ENCODE measurements at regions not wholly inside any gene's neighbourhood (a gene's known extent, or its start where the extent isn't known, plus 50 kb on each side); places are given as distances from the start of the nearest gene placed in this dataset.
"Not testable (repeated sequence)": the region's sequence is repeated elsewhere in the genome, so short reads cannot be mapped to it uniquely, and the experiment has no call there.

DNA sequence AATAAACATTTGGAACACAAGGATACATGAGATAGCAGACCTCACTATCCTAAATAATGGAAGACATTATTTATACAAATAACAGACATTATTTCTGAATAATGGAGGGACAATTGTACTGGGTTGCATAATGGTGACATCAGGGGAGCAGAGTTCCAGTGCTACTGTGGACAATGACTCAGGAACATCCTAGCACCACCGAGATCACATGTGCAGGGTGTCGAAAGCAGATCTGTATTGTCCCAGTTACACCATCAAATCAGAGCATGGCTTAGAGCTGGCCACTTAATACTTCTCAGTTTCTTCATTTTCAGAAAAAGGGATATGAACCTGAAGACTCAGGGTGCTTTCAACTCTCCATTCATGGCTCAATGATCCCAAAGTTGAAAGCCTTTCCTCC lies 249.1 kb upstream of the RBMS1 start:
- FAIRE-seq (no peak), DNase-seq (no peak)
- H3K4me3 ChIP-seq (ENCODE audit: low read depth in 1 of 3, low read length in 3 of 3): no peak overlapping the region
- 85 to 94% (median 93%) methylated on average over 2 of the region's 2 CpGs for WGBS, 3 donors
- H3K27ac ChIP-seq (ENCODE audit: low read depth in 1 of 3, low read length in 2 of 3): no peak overlapping the region
- no peaks in the 10 kb centered on the region for H3K4me1 ChIP-seq (ENCODE audit: control insufficient read depth in 3 of 3, insufficient read depth in 2 of 3, low read depth in 1 of 3, low read length in 2 of 3)
- H3K9me3 ChIP-seq (ENCODE audit: control insufficient read depth in 2 of 2, insufficient read depth in 1 of 2, low read depth in 1 of 2, low read length in 1 of 2): no peaks in the 10 kb centered on the region
- no peaks in the 10 kb centered on the region for H3K27me3 ChIP-seq (ENCODE audit: control insufficient read depth in 3 of 3, insufficient read depth in 3 of 3, low read length in 3 of 3)
- H3K36me3 ChIP-seq (ENCODE audit: control insufficient read depth in 3 of 3, insufficient read depth in 2 of 3, low read depth in 1 of 3, low read length in 3 of 3): no peaks in the 10 kb centered on the region

GRCh38 chr2:160747501-160748170 lies 254.0 kb upstream of the RBMS1 start:
- WGBS, 3 donors: 57 to 67% (median 66%) methylated on average over 4 of the region's 4 CpGs
- no peak for FAIRE-seq

GRCh38 chr2:160751021-160751420 lies 257.4 kb upstream of the RBMS1 start:
- no peaks in the 10 kb centered on the region for H3K4me1 ChIP-seq (ENCODE audit: control insufficient read depth in 3 of 3, insufficient read depth in 2 of 3, low read depth in 1 of 3, low read length in 2 of 3)
- no peaks in the 10 kb centered on the region for H3K27me3 ChIP-seq (ENCODE audit: control insufficient read depth in 3 of 3, insufficient read depth in 3 of 3, low read length in 3 of 3)
- H3K36me3 ChIP-seq (ENCODE audit: control insufficient read depth in 3 of 3, insufficient read depth in 2 of 3, low read depth in 1 of 3, low read length in 3 of 3): no peaks in the 10 kb centered on the region
- H3K9me3 ChIP-seq (ENCODE audit: control insufficient read depth in 2 of 2, insufficient read depth in 1 of 2, low read depth in 1 of 2, low read length in 1 of 2): no peaks in the 10 kb centered on the region
- FAIRE-seq (no peak), DNase-seq (no peak)
- 81 to 90% (median 82%) methylated on average over 2 of the region's 2 CpGs for WGBS, 3 donors
- no peak overlapping the region for H3K4me3 ChIP-seq (ENCODE audit: low read depth in 1 of 3, low read length in 3 of 3)
- no peak overlapping the region for H3K27ac ChIP-seq (ENCODE audit: low read depth in 1 of 3, low read length in 2 of 3)

More at GRCh38 chr2:160747501-160748170, 254.0 kb upstream of the RBMS1 start:
- no peaks in the 10 kb centered on the region for H3K36me3 ChIP-seq (ENCODE audit: control insufficient read depth in 3 of 3, insufficient read depth in 2 of 3, low read depth in 1 of 3, low read length in 3 of 3)
- DNase-seq: no peak
- no peak overlapping the region for H3K27ac ChIP-seq (ENCODE audit: low read depth in 1 of 3, low read length in 2 of 3)
- H3K4me3 ChIP-seq (ENCODE audit: low read depth in 1 of 3, low read length in 3 of 3): no peak overlapping the region
- no peaks in the 10 kb centered on the region for H3K9me3 ChIP-seq (ENCODE audit: control insufficient read depth in 2 of 2, insufficient read depth in 1 of 2, low read depth in 1 of 2, low read length in 1 of 2)
- H3K27me3 ChIP-seq (ENCODE audit: control insufficient read depth in 3 of 3, insufficient read depth in 3 of 3, low read length in 3 of 3): no peaks in the 10 kb centered on the region
- no peaks in the 10 kb centered on the region for H3K4me1 ChIP-seq (ENCODE audit: control insufficient read depth in 3 of 3, insufficient read depth in 2 of 3, low read depth in 1 of 3, low read length in 2 of 3)

GRCh38 chr2:160752475-160753330 lies 259.1 kb upstream of the RBMS1 start:
- WGBS, 3 donors: 53 to 75% (median 62%) methylated on average over 3 of the region's 3 CpGs
- FAIRE-seq: no peak

DNA sequence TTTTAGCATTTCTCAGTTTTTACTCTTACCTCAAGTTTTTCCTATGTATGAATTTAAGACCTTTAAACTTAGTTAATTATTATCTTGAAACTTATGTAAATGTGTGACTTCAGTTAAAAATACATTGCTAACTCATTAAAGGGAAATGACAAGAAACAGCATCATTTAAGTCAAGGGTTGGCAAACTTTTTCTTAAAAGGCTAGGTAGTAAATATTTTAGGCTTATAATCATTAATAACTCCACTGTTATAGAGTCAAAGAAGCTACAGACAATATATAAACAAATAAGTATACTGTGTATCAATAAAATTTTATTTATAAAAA lies 259.7 kb upstream of the RBMS1 start:
- Histone ChIP-seq H3K27me3 (ENCODE audit: control insufficient read depth in 3 of 3, insufficient read depth in 3 of 3, low read length in 3 of 3) (no peaks in the 10 kb centered on the region), H3K4me3 (ENCODE audit: low read depth in 1 of 3, low read length in 3 of 3) (no peak overlapping the region), H3K4me1 (ENCODE audit: control insufficient read depth in 3 of 3, insufficient read depth in 2 of 3, low read depth in 1 of 3, low read length in 2 of 3) (no peaks in the 10 kb centered on the region), H3K27ac (ENCODE audit: low read depth in 1 of 3, low read length in 2 of 3) (no peak overlapping the region), H3K36me3 (ENCODE audit: control insufficient read depth in 3 of 3, insufficient read depth in 2 of 3, low read depth in 1 of 3, low read length in 3 of 3) (no peaks in the 10 kb centered on the region), H3K9me3 (ENCODE audit: control insufficient read depth in 2 of 2, insufficient read depth in 1 of 2, low read depth in 1 of 2, low read length in 1 of 2) (no peaks in the 10 kb centered on the region)
- DNase-seq: no peak
- FAIRE-seq: no peak

More at GRCh38 chr2:160752475-160753330, 259.1 kb upstream of the RBMS1 start:
- Histone ChIP-seq H3K4me1 (ENCODE audit: control insufficient read depth in 3 of 3, insufficient read depth in 2 of 3, low read depth in 1 of 3, low read length in 2 of 3) (no peaks in the 10 kb centered on the region), H3K27ac (ENCODE audit: low read depth in 1 of 3, low read length in 2 of 3) (no peak overlapping the region), H3K36me3 (ENCODE audit: control insufficient read depth in 3 of 3, insufficient read depth in 2 of 3, low read depth in 1 of 3, low read length in 3 of 3) (no peaks in the 10 kb centered on the region), H3K9me3 (ENCODE audit: control insufficient read depth in 2 of 2, insufficient read depth in 1 of 2, low read depth in 1 of 2, low read length in 1 of 2) (no peaks in the 10 kb centered on the region), H3K27me3 (ENCODE audit: control insufficient read depth in 3 of 3, insufficient read depth in 3 of 3, low read length in 3 of 3) (no peaks in the 10 kb centered on the region), H3K4me3 (ENCODE audit: low read depth in 1 of 3, low read length in 3 of 3) (no peak overlapping the region)
- DNase-seq: no peak

DNA sequence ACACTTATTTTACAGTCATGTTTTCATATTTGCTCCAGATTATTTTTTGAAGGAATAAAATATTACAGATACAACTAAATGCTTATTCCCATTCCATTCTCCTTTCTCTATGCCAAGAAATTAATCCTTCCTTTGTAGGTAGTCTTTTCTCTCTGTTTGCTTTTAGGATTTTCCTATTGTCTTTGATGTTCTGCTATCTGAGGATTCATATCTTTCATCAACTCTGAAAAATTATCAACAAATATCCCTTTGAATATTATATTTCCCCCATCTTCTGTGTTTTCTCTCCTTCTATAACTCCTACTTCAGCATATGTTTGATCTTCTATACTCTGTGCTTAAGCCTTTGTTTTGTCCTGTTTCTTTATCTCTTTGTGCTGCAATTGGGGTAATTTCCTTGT lies 260.4 kb upstream of the RBMS1 start:
- Histone ChIP-seq H3K4me3 (ENCODE audit: low read depth in 1 of 3, low read length in 3 of 3) (no peak overlapping the region), H3K4me1 (ENCODE audit: control insufficient read depth in 3 of 3, insufficient read depth in 2 of 3, low read depth in 1 of 3, low read length in 2 of 3) (no peaks in the 10 kb centered on the region), H3K36me3 (ENCODE audit: control insufficient read depth in 3 of 3, insufficient read depth in 2 of 3, low read depth in 1 of 3, low read length in 3 of 3) (no peaks in the 10 kb centered on the region), H3K27ac (ENCODE audit: low read depth in 1 of 3, low read length in 2 of 3) (no peak overlapping the region), H3K9me3 (ENCODE audit: control insufficient read depth in 2 of 2, insufficient read depth in 1 of 2, low read depth in 1 of 2, low read length in 1 of 2) (no peaks in the 10 kb centered on the region), H3K27me3 (ENCODE audit: control insufficient read depth in 3 of 3, insufficient read depth in 3 of 3, low read length in 3 of 3) (no peaks in the 10 kb centered on the region)
- no peak for DNase-seq
- FAIRE-seq: no peak

DNA sequence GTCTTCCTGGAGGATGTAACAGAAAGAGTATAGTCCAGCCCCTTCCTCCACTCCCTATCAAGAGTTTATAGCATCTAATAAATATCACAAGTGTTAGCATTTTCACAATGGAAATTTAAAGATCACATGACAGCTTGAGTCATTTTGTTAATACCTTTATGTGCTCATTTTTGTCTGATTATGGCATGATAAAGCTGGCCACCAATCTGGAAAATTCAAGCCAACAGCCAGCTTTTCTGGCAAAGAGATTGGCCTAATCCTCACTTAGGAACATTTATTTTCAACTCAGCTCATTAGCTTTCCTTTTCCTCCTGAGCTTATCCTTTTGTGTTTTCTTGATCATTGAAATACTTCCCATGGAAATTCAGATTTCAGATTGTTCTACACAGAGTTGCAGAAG lies 262.9 kb upstream of the RBMS1 start:
- Histone ChIP-seq H3K9me3 (ENCODE audit: control insufficient read depth in 2 of 2, insufficient read depth in 1 of 2, low read depth in 1 of 2, low read length in 1 of 2) (no peaks in the 10 kb centered on the region), H3K4me1 (ENCODE audit: control insufficient read depth in 3 of 3, insufficient read depth in 2 of 3, low read depth in 1 of 3, low read length in 2 of 3) (no peaks in the 10 kb centered on the region), H3K27me3 (ENCODE audit: control insufficient read depth in 3 of 3, insufficient read depth in 3 of 3, low read length in 3 of 3) (no peaks in the 10 kb centered on the region), H3K36me3 (ENCODE audit: control insufficient read depth in 3 of 3, insufficient read depth in 2 of 3, low read depth in 1 of 3, low read length in 3 of 3) (no peaks in the 10 kb centered on the region), H3K4me3 (ENCODE audit: low read depth in 1 of 3, low read length in 3 of 3) (no peak overlapping the region), H3K27ac (ENCODE audit: low read depth in 1 of 3, low read length in 2 of 3) (no peak overlapping the region)
- DNase-seq (no peak), FAIRE-seq (no peak)

DNA sequence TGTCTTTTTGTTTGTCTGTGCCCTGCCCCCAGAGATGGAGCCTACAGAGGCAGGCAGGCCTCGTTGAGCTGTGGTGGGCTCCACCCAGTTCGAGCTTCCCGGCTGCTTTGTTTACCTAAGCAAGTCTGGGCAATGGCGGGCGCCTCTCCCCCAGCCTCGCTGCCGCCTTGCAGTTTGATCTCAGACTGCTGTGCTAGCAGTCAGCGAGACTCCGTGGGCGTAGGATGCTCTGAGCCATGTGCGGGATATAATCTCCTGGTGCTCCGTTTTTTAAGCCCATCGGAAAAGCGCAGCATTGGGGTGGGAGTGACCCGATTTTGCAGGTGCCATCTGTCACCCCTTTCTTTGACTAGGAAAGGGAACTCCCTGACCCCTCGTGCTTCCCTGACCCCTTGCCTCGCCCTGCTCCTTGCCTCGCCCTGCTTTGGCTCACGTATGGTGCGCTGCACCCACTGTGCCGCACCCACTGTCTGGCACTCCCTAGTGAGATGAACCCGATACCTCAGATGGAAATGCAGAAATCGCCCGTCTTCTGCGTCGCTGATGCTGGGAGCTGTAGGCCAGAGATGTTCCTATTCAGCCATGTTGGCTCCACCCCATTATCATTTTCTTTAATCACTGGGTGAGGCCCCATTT lies 269.0 kb upstream of the RBMS1 start:
- H3K4me3 ChIP-seq (ENCODE audit: low read depth in 1 of 3, low read length in 3 of 3); H3K36me3 ChIP-seq (ENCODE audit: control insufficient read depth in 3 of 3, insufficient read depth in 2 of 3, low read depth in 1 of 3, low read length in 3 of 3); H3K4me1 ChIP-seq (ENCODE audit: control insufficient read depth in 3 of 3, insufficient read depth in 2 of 3, low read depth in 1 of 3, low read length in 2 of 3); DNase-seq; FAIRE-seq; H3K27ac ChIP-seq (ENCODE audit: low read depth in 1 of 3, low read length in 2 of 3); H3K27me3 ChIP-seq (ENCODE audit: control insufficient read depth in 3 of 3, insufficient read depth in 3 of 3, low read length in 3 of 3); H3K9me3 ChIP-seq (ENCODE audit: control insufficient read depth in 2 of 2, insufficient read depth in 1 of 2, low read depth in 1 of 2, low read length in 1 of 2): not testable (repeated sequence)
- WGBS, 3 donors: 89 to 91% (median 91%) methylated on average over 26 of the region's 26 CpGs
